Epithelial cell of esophagus (primary cell): ENCODE measurements at regions not wholly inside any gene's neighbourhood (a gene's known extent, or its start where the extent isn't known, plus 50 kb on each side); places are given as distances from the start of the nearest gene placed in this dataset.

ENCODE experiments used
- DNase-seq: peaks from one replicate; pipeline ENCODE4 v3.0.0; 2010; ENCODE audit warnings: low read depth
- H3K4me3 ChIP-seq: 2 replicates; pipeline ENCODE4 v1.5.1; 2011; ENCODE audit warnings: mild to moderate bottlenecking, low read length, control low read depth
- CTCF ChIP-seq: IDR thresholded peaks from 2 replicates; pipeline ENCODE4 v1.5.1; 2011; ENCODE audit warnings: low read depth, mild to moderate bottlenecking, low read length, control low read depth, inconsistent platforms; ENCODE audit not compliant: insufficient read depth; ENCODE audit errors: missing control alignments

GRCh38 chr13:44117351-44117750 is 237.6 kb downstream of the LACC1 start:
- no peak overlapping the region for H3K4me3 ChIP-seq
- DNase-seq: no peak
- TF ChIP-seq CTCF: no peak

- no peak overlapping the region for H3K4me3 ChIP-seq
- no peak for DNase-seq
Measured at GRCh38 chr13:44117816-44118215, 238.1 kb downstream of the LACC1 start.

GRCh38 chr13:44118881-44119280 is 239.2 kb downstream of the LACC1 start:
- H3K4me3 ChIP-seq: no peak overlapping the region
- TF ChIP-seq CTCF: no peak
- DNase-seq: no peak

More at GRCh38 chr13:44117816-44118215, 238.1 kb downstream of the LACC1 start:
- TF ChIP-seq CTCF: no peak

- DNase-seq: no peak
- no peak overlapping the region for H3K4me3 ChIP-seq
- no peak for TF ChIP-seq CTCF
Measured at GRCh38 chr13:44120043-44120442, 240.3 kb downstream of the LACC1 start.

- H3K4me3 ChIP-seq: no peak overlapping the region
- DNase-seq: no peak
- no peak for TF ChIP-seq CTCF
Measured at GRCh38 chr13:44120849-44121755, 241.4 kb downstream of the LACC1 start.

- no peak overlapping the region for H3K4me3 ChIP-seq
- DNase-seq: no peak
- TF ChIP-seq CTCF: no peak
Measured at GRCh38 chr13:44124352-44124751, 244.6 kb downstream of the LACC1 start.
